ENCODE measurements at regions not wholly inside any gene's neighbourhood (a gene's known extent, or its start where the extent isn't known, plus 50 kb on each side); places are given as distances from the start of the nearest gene placed in this dataset.
"Not testable (repeated sequence)": the region's sequence is repeated elsewhere in the genome, so short reads cannot be mapped to it uniquely, and the experiment has no call there.

GRCh38 chr7:131084336-131084735 lies 243.3 kb upstream of the MKLN1 start:
- DNase-seq (ENCODE audit: low read depth): not testable (repeated sequence)

- no peak for DNase-seq (ENCODE audit: low read depth)
These were observed 239.7 kb upstream of the MKLN1 start for GRCh38 chr7:131087756-131088658.

GRCh38 chr7:131090188-131090587 lies 237.5 kb upstream of the MKLN1 start:
- DNase-seq (ENCODE audit: low read depth): no peak

GRCh38 chr7:131090886-131091692 lies 236.6 kb upstream of the MKLN1 start:
- DNase-seq (ENCODE audit: low read depth): no peak

GRCh38 chr7:131094685-131095084 lies 233.0 kb upstream of the MKLN1 start:
- DNase-seq (ENCODE audit: low read depth): no peak

- DNase-seq (ENCODE audit: low read depth): no peak
These were observed 232.3 kb upstream of the MKLN1 start for GRCh38 chr7:131095346-131095745.

- DNase-seq (ENCODE audit: low read depth): no peak
These were observed 231.3 kb upstream of the MKLN1 start for GRCh38 chr7:131096267-131096927.

- DNase-seq (ENCODE audit: low read depth): no peak
These were observed 229.9 kb upstream of the MKLN1 start for GRCh38 chr7:131097662-131098376.

- DNase-seq (ENCODE audit: low read depth): no peak
These were observed 229.1 kb upstream of the MKLN1 start for GRCh38 chr7:131098527-131098926.

GRCh38 chr7:131100357-131101054 lies 227.2 kb upstream of the MKLN1 start:
- no peak for DNase-seq (ENCODE audit: low read depth)

GRCh38 chr7:131103997-131104396 lies 223.7 kb upstream of the MKLN1 start:
- no peak for DNase-seq (ENCODE audit: low read depth)

- no peak for DNase-seq (ENCODE audit: low read depth)
These were observed 222.9 kb upstream of the MKLN1 start for GRCh38 chr7:131104596-131105293.

- no peak for DNase-seq (ENCODE audit: low read depth)
These were observed 222.3 kb upstream of the MKLN1 start for GRCh38 chr7:131105294-131105798.

GRCh38 chr7:131105799-131106680 lies 221.6 kb upstream of the MKLN1 start:
- DNase-seq (ENCODE audit: low read depth): peak; percentile 59

- no peak for DNase-seq (ENCODE audit: low read depth)
These were observed 220.9 kb upstream of the MKLN1 start for GRCh38 chr7:131106681-131107336.

GRCh38 chr7:131107337-131108211 lies 220.1 kb upstream of the MKLN1 start:
- peak; percentile 36 for DNase-seq (ENCODE audit: low read depth)

GRCh38 chr7:131108212-131108940 lies 219.3 kb upstream of the MKLN1 start:
- no peak for DNase-seq (ENCODE audit: low read depth)

Data from stimulated activated CD8-positive, alpha-beta memory T cell treated with anti-CD3 and anti-CD28 coated beads, Interleukin-7, amount 100 ng/mL, for 24 hours (primary cell).